Stomach (tissue), 8 donors: ENCODE measurements at regions not wholly inside any gene's neighbourhood (a gene's known extent, or its start where the extent isn't known, plus 50 kb on each side); places are given as distances from the start of the nearest gene placed in this dataset.

ENCODE experiments used
- DNase-seq, 2 donors: peaks; one replicate each; pipeline versions ENCODE4 v3.0.0 to v3.0.0-alpha.2; 2013 to 2019
- H3K27ac ChIP-seq, 5 donors: fragments of 200-600 bp in 4 of 5; sonication (generic) in 4 of 5; one replicate each; pipeline ENCODE4 v1.5.1; 2013 to 2019; ENCODE audit warnings: mild to moderate bottlenecking in 1 of 5, moderate library complexity in 1 of 5
- H3K27me3 ChIP-seq, 3 donors: fragments of 200-600 bp; sonication (generic); one replicate each; pipeline ENCODE4 v1.5.1; 2017 to 2019; ENCODE audit warnings: mixed run types in 1 of 3
- H3K36me3 ChIP-seq, 4 donors: fragments of 200-600 bp; sonication (generic); 1 replicate in 3 of 4; 2 replicates in 1 of 4; pipeline ENCODE4 v1.5.1; 2016 to 2019
- H3K4me1 ChIP-seq, 4 donors: fragments of 200-600 bp; sonication (generic); one replicate each; pipeline ENCODE4 v1.5.1; 2016 to 2019
- H3K4me3 ChIP-seq, 4 donors: fragments of 200-600 bp; sonication (generic) in 3 of 4; one replicate each; pipeline ENCODE4 v1.5.1; 2016 to 2019; ENCODE audit warnings: mild to moderate bottlenecking in 1 of 4
- H3K9me3 ChIP-seq, 4 donors: fragments of 200-600 bp; sonication (generic); one replicate each; pipeline ENCODE4 v1.5.1; 2016 to 2019
- CTCF ChIP-seq, 7 experiments: fragments of 450-650 bp in 4 of 7; fragments of 200-600 bp in 3 of 7; sonication (generic) in 3 of 7; IDR thresholded peaks; one replicate each; pipeline ENCODE4 v1.5.1; 2016 to 2019; ENCODE audit warnings: antibody characterized with exemption in 7 of 7, control low read depth in 2 of 7, mild to moderate bottlenecking in 1 of 7
- EP300 ChIP-seq: sonication (generic); formaldehyde crosslinking; IDR thresholded peaks from one replicate; pipeline ENCODE4 v1.6.1; 2017; ENCODE audit warnings: antibody characterized with exemption
- POLR2A ChIP-seq, 4 donors: fragments of 450-650 bp; IDR thresholded peaks; one replicate each; pipeline ENCODE4 v1.6.1; 2016; ENCODE audit warnings: antibody characterized with exemption in 4 of 4, control low read depth in 2 of 4, mild to moderate bottlenecking in 1 of 4, moderate library complexity in 1 of 4
- POLR2AphosphoS5 ChIP-seq, 3 donors: sonication (generic); formaldehyde crosslinking; IDR thresholded peaks; one replicate each; pipeline ENCODE4 v1.6.1; 2016; ENCODE audit warnings: antibody characterized with exemption in 3 of 3
- WGBS, 5 donors: extraction: QIAGEN DNeasy Blood & Tissue Kit in 3 of 5; methylation state at CpG; one replicate each; pipeline versions ENCODE4 v1.1.5 to v1.1.7; 2013 to 2018; 5-methylcytosine and 5-hydroxymethylcytosine counted together
- intact Hi-C: fragments of 100-400 bp; cut with DNase I; formaldehyde crosslinking; loops from one replicate; pipeline ENCODE4 v1.15.1; 2023; ENCODE audit warnings: low total_unique reads
- donor health status: healthy with polysubstance abuse.
- donor health status: Bipolar disorder and iron deficiency.
- donor health status: healthy.

DNA sequence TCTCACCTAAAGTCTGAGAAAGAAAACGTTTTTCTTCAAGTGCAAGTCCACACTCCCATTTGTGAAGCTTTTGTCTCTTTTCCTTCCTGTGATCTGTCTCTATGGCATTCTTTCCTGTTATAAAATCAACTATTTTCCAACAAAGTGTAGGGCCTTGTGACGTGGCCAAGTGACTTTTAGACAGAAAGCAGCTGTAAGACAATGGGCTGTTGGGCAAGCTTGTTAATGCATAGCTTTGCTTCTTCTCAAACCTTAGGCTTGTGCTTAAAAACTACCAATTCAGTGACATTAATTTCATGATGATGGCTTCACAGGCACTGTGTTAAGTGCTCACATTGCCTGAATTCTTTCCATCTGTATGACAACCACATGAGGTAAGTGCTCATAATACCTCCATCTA, 83.5 kb downstream of the VCY1B start:
- no peaks in the 10 kb centered on the region for H3K9me3 ChIP-seq
- H3K4me1 ChIP-seq, result no peaks in the 10 kb centered on the region
- 37 to 54% (median 51%) methylated on average over 2 of the region's 2 CpGs; no CpG with 5 or more reads in 2 of the 5 donors for WGBS, 5 donors
- no peaks in the 10 kb centered on the region for H3K36me3 ChIP-seq
- no peak overlapping the region for H3K4me3 ChIP-seq
- DNase-seq, result no peak
- intact Hi-C loops, result no loop called here
- H3K27ac ChIP-seq, result no peak overlapping the region
- no peaks in the 10 kb centered on the region for H3K27me3 ChIP-seq
- TF ChIP-seq EP300 (no peak), POLR2A (IDR thresholded peaks at IDR 0.05) (no peak), POLR2AphosphoS5 (IDR thresholded peaks at IDR 0.05) (no peak), CTCF (IDR thresholded peaks at IDR 0.05) (no peak)

DNA sequence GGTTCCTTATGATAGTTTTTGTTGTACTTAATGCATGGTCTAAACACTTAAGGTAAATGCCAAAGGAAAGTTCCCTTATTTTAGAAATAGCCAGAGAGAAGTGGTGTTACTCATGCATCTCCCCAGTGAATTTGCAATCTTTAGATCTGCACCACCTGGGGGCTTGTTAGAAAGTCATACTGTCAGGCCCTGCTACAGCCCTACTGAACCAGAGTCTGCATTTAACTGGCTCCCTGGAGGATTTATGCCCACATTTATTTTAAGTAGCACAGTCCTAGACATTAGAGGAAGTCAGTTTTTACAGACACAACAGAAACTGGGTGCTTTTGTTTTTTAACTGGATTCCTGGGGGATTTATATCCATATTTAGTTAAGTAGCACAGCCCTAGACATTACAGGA, 89.6 kb downstream of the VCY1B start:
- no peak overlapping the region for H3K4me3 ChIP-seq
- no peak for DNase-seq
- no peaks in the 10 kb centered on the region for H3K36me3 ChIP-seq
- TF ChIP-seq EP300, result no peak
- TF ChIP-seq POLR2AphosphoS5 (IDR thresholded peaks at IDR 0.05), result no peak
- TF ChIP-seq CTCF (IDR thresholded peaks at IDR 0.05), result no peak
- TF ChIP-seq POLR2A (IDR thresholded peaks at IDR 0.05), result no peak
- no peaks in the 10 kb centered on the region for H3K27me3 ChIP-seq
- H3K27ac ChIP-seq, result no peak overlapping the region
- intact Hi-C loops, result no loop called here
- H3K4me1 ChIP-seq, result no peaks in the 10 kb centered on the region
- no peaks in the 10 kb centered on the region for H3K9me3 ChIP-seq

GRCh38 chrY:14182776-14183175, 126.7 kb downstream of the VCY1B start:
- DNase-seq, result no peak
- H3K4me3 ChIP-seq, result no peak overlapping the region
- intact Hi-C loops, result no loop called here
- no peaks in the 10 kb centered on the region for H3K36me3 ChIP-seq
- TF ChIP-seq POLR2AphosphoS5 (IDR thresholded peaks at IDR 0.05), result no peak
- TF ChIP-seq EP300, result no peak
- no peak for TF ChIP-seq POLR2A (IDR thresholded peaks at IDR 0.05)
- H3K27ac ChIP-seq, result no peak overlapping the region
- H3K4me1 ChIP-seq, result no peaks in the 10 kb centered on the region
- H3K27me3 ChIP-seq, result no peaks in the 10 kb centered on the region
- H3K9me3 ChIP-seq, result no peaks in the 10 kb centered on the region
- WGBS, 5 donors, result 65 to 79% (median 73%) methylated on average over 3 of the region's 3 CpGs; no CpG with 5 or more reads in 2 of the 5 donors

DNA sequence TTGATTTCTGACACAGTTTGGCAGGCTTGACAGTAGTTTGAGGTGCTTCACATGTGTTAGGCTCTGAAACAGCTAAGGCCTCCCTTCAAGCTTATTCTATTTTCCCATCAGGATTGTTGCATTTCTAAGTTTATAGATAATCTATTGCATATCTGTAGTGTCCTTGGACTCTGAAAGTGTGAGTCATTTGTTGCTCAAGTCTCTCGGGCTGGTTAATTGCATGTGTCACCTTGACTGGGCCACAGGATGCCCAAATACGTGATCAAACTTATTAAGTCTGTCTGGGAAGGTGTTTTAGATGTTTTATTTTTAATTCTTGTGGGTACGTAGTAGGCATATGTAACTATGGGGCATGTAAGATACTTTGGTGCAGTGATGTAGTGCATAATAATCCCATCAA, 166.0 kb downstream of the VCY1B start:
- WGBS, 5 donors, result 75 to 80% (median 77%) methylated on average over 3 of the region's 3 CpGs; no CpG with 5 or more reads in 2 of the 5 donors
- H3K27me3 ChIP-seq, result no peaks in the 10 kb centered on the region
- no peaks in the 10 kb centered on the region for H3K4me1 ChIP-seq
- no peak overlapping the region for H3K4me3 ChIP-seq
- intact Hi-C loops, result no loop called here
- DNase-seq, result no peak
- no peaks in the 10 kb centered on the region for H3K9me3 ChIP-seq
- TF ChIP-seq POLR2A (IDR thresholded peaks at IDR 0.05), result no peak
- no peak for TF ChIP-seq CTCF (IDR thresholded peaks at IDR 0.05)
- no peak for TF ChIP-seq EP300
- TF ChIP-seq POLR2AphosphoS5 (IDR thresholded peaks at IDR 0.05), result no peak
- H3K36me3 ChIP-seq, result no peaks in the 10 kb centered on the region
- no peak overlapping the region for H3K27ac ChIP-seq

DNA sequence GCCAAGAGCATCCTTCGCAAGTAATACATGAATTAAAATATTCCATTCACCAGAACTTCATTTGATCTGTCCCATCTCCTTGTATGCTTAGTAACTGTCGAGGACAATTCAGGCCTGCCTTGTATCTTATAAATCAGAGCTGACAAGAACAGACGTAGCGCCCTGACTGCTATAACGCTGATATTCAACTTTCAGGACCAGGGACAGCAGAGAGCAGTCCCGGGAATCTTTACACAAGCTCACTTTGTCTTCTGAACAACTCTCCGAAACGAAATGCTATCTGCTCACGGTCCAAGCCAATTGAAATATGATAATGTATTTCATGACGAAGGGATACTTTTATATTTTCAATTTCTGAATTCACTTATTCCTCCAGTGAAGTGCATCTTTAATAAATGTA, 175.7 kb downstream of the VCY1B start:
- no peak for TF ChIP-seq CTCF (IDR thresholded peaks at IDR 0.05)
- intact Hi-C loops, result no loop called here
- Histone ChIP-seq H3K4me3 (no peak overlapping the region), H3K9me3 (no peaks in the 10 kb centered on the region), H3K27me3 (no peaks in the 10 kb centered on the region), H3K27ac (no peak overlapping the region), H3K36me3 (no peaks in the 10 kb centered on the region), H3K4me1 (no peaks in the 10 kb centered on the region)
- WGBS, 5 donors, result 5 to 12% (median 9%) methylated on average over 10 of the region's 10 CpGs; no CpG with 5 or more reads in 2 of the 5 donors
- DNase-seq, result no peak
